ENCODE measurements at regions not wholly inside any gene's neighbourhood (a gene's known extent, or its start where the extent isn't known, plus 50 kb on each side); places are given as distances from the start of the nearest gene placed in this dataset.

DNA sequence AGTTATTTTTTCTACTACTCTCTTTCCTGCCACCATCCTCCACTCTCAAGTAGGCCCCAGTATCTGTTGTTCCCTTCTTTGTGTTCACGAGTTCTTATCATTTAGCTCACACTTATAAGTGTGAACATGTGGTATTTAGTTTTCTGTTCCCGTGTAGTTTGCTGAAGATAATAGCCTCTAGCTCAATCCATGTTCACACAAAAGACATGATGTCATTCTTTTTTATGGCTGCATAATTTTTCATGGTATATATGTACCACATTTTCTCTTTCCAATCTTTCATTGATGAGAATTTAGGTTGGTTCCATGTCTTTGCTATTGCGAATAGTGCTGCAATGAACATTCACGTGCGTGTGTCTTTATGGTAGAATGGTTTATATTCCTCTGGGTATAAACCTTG, 237.9 kb upstream of the FERMT1 start:
- Histone ChIP-seq H3K9ac (ENCODE audit: low read depth in 2 of 2, low read length in 2 of 2) (no peak overlapping the region), H3K36me3 (no peaks in the 10 kb centered on the region), H3K27ac (no peak overlapping the region), H3K4me1 (no peaks in the 10 kb centered on the region), H3K27me3 (no peaks in the 10 kb centered on the region), H3K9me3 (no peaks in the 10 kb centered on the region), H3K4me3 (no peak overlapping the region)
- TF ChIP-seq, protein P1, sequence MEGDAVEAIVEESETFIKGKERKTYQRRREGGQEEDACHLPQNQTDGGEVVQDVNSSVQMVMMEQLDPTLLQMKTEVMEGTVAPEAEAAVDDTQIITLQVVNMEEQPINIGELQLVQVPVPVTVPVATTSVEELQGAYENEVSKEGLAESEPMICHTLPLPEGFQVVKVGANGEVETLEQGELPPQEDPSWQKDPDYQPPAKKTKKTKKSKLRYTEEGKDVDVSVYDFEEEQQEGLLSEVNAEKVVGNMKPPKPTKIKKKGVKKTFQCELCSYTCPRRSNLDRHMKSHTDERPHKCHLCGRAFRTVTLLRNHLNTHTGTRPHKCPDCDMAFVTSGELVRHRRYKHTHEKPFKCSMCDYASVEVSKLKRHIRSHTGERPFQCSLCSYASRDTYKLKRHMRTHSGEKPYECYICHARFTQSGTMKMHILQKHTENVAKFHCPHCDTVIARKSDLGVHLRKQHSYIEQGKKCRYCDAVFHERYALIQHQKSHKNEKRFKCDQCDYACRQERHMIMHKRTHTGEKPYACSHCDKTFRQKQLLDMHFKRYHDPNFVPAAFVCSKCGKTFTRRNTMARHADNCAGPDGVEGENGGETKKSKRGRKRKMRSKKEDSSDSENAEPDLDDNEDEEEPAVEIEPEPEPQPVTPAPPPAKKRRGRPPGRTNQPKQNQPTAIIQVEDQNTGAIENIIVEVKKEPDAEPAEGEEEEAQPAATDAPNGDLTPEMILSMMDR (IDR thresholded peaks at IDR 0.05) = no peak
- DNase-seq = no peak
- intact Hi-C loops (cut with DNase I) = no loop called here

DNA sequence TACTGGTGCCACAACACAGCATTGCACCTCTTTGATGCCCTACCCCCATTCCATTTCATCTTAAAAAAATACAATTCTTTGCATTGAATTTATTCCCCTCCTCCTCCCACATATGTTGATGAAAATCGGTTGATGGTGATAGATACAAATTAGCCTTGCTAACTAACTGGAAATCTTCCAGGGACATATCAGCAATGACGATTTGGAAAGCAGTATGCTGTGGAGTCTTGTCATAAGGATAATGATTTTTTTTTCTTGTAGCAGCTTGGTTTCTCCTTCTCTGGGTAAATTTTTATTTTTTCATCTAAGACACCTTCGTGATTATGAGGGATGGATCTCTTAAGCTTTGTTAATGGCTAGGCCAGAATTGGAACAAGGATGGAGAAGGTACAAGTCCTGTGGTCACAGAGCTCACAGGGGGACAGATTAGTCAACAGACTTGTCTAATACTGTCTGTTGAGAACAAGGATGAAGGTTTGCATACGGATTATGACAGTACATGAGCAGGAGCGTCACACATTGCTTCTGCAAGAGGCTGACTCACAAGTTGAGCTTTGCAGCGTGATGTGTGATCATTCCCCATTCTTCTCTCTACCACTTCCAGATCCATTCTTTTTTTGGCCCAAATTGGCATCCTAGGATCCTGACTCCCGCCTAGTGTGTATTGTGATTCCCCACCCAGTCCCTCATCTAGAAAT, 233.1 kb upstream of the FERMT1 start:
- TF ChIP-seq, protein P1 (IDR thresholded peaks at IDR 0.05) = no peak
- Histone ChIP-seq H3K4me3 (no peak overlapping the region), H3K36me3 (no peaks in the 10 kb centered on the region), H3K4me1 (no peaks in the 10 kb centered on the region), H3K9me3 (no peaks in the 10 kb centered on the region), H3K27ac (no peak overlapping the region), H3K9ac (ENCODE audit: low read depth in 2 of 2, low read length in 2 of 2) (no peak overlapping the region), H3K27me3 (no peaks in the 10 kb centered on the region)
- intact Hi-C loops (cut with DNase I) = no loop called here
- no peak for DNase-seq

DNA sequence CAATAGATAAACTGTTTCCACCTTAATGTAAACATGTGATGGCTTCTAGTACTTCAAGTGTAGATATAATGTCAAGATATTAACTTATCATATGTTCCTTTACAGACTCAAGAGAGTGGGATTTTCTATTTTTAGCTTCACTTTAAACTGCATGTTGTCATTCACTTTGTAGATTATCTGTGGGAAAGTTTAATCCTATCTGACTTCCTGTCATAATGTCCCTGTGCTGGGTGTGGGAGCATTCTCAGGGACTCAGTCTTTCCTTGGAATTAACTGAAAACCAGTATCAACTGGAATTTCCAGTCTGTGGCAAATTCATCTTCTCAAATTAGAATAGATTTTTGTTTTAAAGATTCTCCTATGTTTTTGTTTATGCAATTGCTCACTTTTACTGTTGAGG, 226.1 kb upstream of the FERMT1 start:
- TF ChIP-seq, protein P1 (IDR thresholded peaks at IDR 0.05) = no peak
- H3K4me1 ChIP-seq = no peaks in the 10 kb centered on the region
- no peaks in the 10 kb centered on the region for H3K27me3 ChIP-seq
- H3K4me3 ChIP-seq = no peak overlapping the region
- no peak overlapping the region for H3K9ac ChIP-seq (ENCODE audit: low read depth in 2 of 2, low read length in 2 of 2)
- intact Hi-C loops (cut with DNase I) = no loop called here
- H3K27ac ChIP-seq = no peak overlapping the region
- no peaks in the 10 kb centered on the region for H3K36me3 ChIP-seq
- no peaks in the 10 kb centered on the region for H3K9me3 ChIP-seq
- DNase-seq = no peak

DNA sequence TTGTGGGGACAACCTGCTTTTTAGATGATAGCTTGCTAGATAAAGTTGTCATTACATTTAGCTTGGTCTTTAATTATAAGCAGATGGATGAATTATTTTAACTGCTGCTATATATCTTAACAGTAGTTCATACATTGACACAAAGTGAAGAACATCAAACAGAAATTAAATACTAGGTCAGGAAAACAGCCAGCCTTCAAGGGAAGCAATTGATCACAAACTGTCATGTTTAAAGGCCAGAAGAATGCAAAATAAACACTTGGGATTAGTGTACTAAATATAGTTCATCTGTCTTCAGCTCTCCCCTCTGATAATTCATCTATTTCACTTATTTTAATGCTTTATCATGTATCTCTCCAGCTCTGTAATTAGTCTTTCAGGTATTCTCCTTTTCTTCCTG, 225.1 kb upstream of the FERMT1 start:
- H3K9me3 ChIP-seq = no peaks in the 10 kb centered on the region
- no peaks in the 10 kb centered on the region for H3K36me3 ChIP-seq
- no peak overlapping the region for H3K27ac ChIP-seq
- H3K4me1 ChIP-seq = no peaks in the 10 kb centered on the region
- no peaks in the 10 kb centered on the region for H3K27me3 ChIP-seq
- intact Hi-C loops (cut with DNase I) = no loop called here
- no peak overlapping the region for H3K4me3 ChIP-seq
- TF ChIP-seq, protein P1 (IDR thresholded peaks at IDR 0.05) = no peak
- no peak overlapping the region for H3K9ac ChIP-seq (ENCODE audit: low read depth in 2 of 2, low read length in 2 of 2)
- no peak for DNase-seq

DNA sequence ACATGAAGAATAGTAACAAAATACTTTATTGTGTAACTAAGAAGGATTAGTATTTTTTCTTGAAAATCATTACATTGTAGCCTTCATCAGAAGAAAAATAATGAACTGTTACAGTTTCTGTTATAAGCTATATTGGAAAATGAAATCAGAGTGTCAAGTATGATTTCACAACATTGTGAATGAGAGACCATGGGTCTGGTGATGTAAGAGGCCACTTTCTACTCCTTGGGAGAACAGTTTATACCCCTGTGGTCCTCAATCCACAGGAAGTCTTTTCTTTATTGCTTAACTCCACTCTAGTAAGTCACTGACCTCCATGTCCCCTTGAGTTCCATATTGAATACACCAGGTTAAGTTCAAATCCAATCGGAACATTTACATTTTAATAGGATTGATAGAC, 218.7 kb upstream of the FERMT1 start:
- no peak overlapping the region for H3K4me3 ChIP-seq
- DNase-seq = no peak
- no peaks in the 10 kb centered on the region for H3K4me1 ChIP-seq
- no peaks in the 10 kb centered on the region for H3K36me3 ChIP-seq
- H3K9ac ChIP-seq (ENCODE audit: low read depth in 2 of 2, low read length in 2 of 2) = no peak overlapping the region
- H3K27ac ChIP-seq = no peak overlapping the region
- TF ChIP-seq, protein P1 (IDR thresholded peaks at IDR 0.05) = no peak
- H3K27me3 ChIP-seq = no peaks in the 10 kb centered on the region
- intact Hi-C loops (cut with DNase I) = no loop called here
- no peaks in the 10 kb centered on the region for H3K9me3 ChIP-seq

Data from colonic mucosa (tissue), 4 donors.